Adrenal gland (tissue), 9 donors: ENCODE measurements at regions not wholly inside any gene's neighbourhood (a gene's known extent, or its start where the extent isn't known, plus 50 kb on each side); places are given as distances from the start of the nearest gene placed in this dataset.

ENCODE experiments used
- DNase-seq, 7 donors: peaks; one replicate each; pipeline ENCODE4 v3.0.0-alpha.2; 2019 to 2020
- H3K27ac ChIP-seq, 5 donors: fragments of 200-600 bp; sonication (generic) in 4 of 5; 1 replicate in 3 of 5; 2 replicates in 2 of 5; pipeline versions ENCODE4 v1.5.1 to v1.8.0; 2016 to 2020; ENCODE audit warnings: mild to moderate bottlenecking in 1 of 5
- H3K27me3 ChIP-seq: fragments of 200-600 bp; 2 replicates; pipeline ENCODE4 v1.8.0; 2021
- H3K36me3 ChIP-seq, 2 donors: fragments of 200-600 bp; replicated peaks in 1 of 2; 1 replicate in 1 of 2; 2 replicates in 1 of 2; pipeline versions ENCODE4 v1.5.1 to v1.8.0; 2018 to 2022
- H3K4me1 ChIP-seq, 2 donors: fragments of 200-600 bp; replicated peaks in 1 of 2; 1 replicate in 1 of 2; 2 replicates in 1 of 2; pipeline versions ENCODE4 v1.5.1 to v1.8.0; 2018 to 2021
- H3K4me3 ChIP-seq, 4 donors: fragments of 200-600 bp; sonication (generic) in 3 of 4; one replicate each; pipeline ENCODE4 v1.5.1; 2016 to 2018
- H3K9me3 ChIP-seq, 3 donors: fragments of 200-600 bp; sonication (generic) in 1 of 3; replicated peaks in 1 of 3; 1 replicate in 2 of 3; 2 replicates in 1 of 3; pipeline versions ENCODE4 v1.5.1 to v1.8.0; 2016 to 2021
- CTCF ChIP-seq, 6 experiments: fragments of 450-650 bp in 4 of 6; fragments of 200-600 bp in 2 of 6; sonication (generic) in 1 of 6; IDR thresholded peaks; 1 replicate in 5 of 6; 2 replicates in 1 of 6; pipeline versions ENCODE4 v1.5.1 to v1.8.0; 2016 to 2021; ENCODE audit warnings: antibody characterized with exemption in 6 of 6, mild to moderate bottlenecking in 2 of 6, moderate library complexity in 1 of 6
- POLR2A ChIP-seq, 2 donors: fragments of 450-650 bp; IDR thresholded peaks; one replicate each; pipeline ENCODE4 v1.6.1; 2017; ENCODE audit warnings: antibody characterized with exemption in 2 of 2, mild to moderate bottlenecking in 2 of 2, moderate library complexity in 1 of 2
- WGBS, 4 donors: extraction: QIAGEN DNeasy Blood & Tissue Kit in 2 of 4; methylation state at CpG; one replicate each; pipeline versions ENCODE4 v1.1.5 to v1.1.7; 2013 to 2017; 5-methylcytosine and 5-hydroxymethylcytosine counted together
- intact Hi-C, 2 donors: fragments of 100-400 bp; cut with DNase I; formaldehyde crosslinking; loops; one replicate each; pipeline versions ENCODE4 v1.14.1 to v1.15.0; 2022 to 2023
- donor health status: healthy with polysubstance abuse.
- donor health status: Bipolar disorder and iron deficiency.
- donor health status: DM: yes; HTN: yes; CAD: no.
- donor health status: DM: no; HTN: no; CAD: no.
- donor health status: DM: no; HTN: no; CAD: no.

- Histone ChIP-seq H3K27ac (no peak overlapping the region), H3K9me3 (no peaks in the 10 kb centered on the region), H3K36me3 (no peaks in the 10 kb centered on the region), H3K4me3 (no peak overlapping the region), H3K4me1 (no peaks in the 10 kb centered on the region), H3K27me3 (no peaks in the 10 kb centered on the region)
- TF ChIP-seq CTCF (IDR thresholded peaks at IDR 0.05) (no peak), POLR2A (IDR thresholded peaks at IDR 0.05) (no peak)
- 55 to 76% (median 67%) methylated on average over 8 of the region's 8 CpGs for WGBS, 4 donors
- intact Hi-C loops = no loop called here
- no peak for DNase-seq
These were observed 300.0 kb upstream of the PUDP start for GRCh38 chrX:7447801-7448499.

GRCh38 chrX:7446815-7447214 lies 298.9 kb upstream of the PUDP start:
- 85 to 96% (median 86%) methylated on average over 4 of the region's 4 CpGs for WGBS, 4 donors
- no peak overlapping the region for H3K4me3 ChIP-seq
- H3K36me3 ChIP-seq = no peaks in the 10 kb centered on the region
- H3K9me3 ChIP-seq = no peaks in the 10 kb centered on the region
- no peak for TF ChIP-seq CTCF (IDR thresholded peaks at IDR 0.05)
- no peak for TF ChIP-seq POLR2A (IDR thresholded peaks at IDR 0.05)
- H3K27ac ChIP-seq = no peak overlapping the region
- no peaks in the 10 kb centered on the region for H3K4me1 ChIP-seq
- DNase-seq = no peak
- no peaks in the 10 kb centered on the region for H3K27me3 ChIP-seq
- intact Hi-C loops = no loop called here

- WGBS, 4 donors = 51 to 73% (median 62%) methylated on average over 2 of the region's 2 CpGs
- Histone ChIP-seq H3K4me1 (no peaks in the 10 kb centered on the region), H3K36me3 (no peaks in the 10 kb centered on the region), H3K27ac (no peak overlapping the region), H3K9me3 (no peaks in the 10 kb centered on the region), H3K4me3 (no peak overlapping the region), H3K27me3 (no peaks in the 10 kb centered on the region)
- intact Hi-C loops = no loop called here
- DNase-seq = no peak
- TF ChIP-seq POLR2A (IDR thresholded peaks at IDR 0.05) (no peak), CTCF (IDR thresholded peaks at IDR 0.05) (no peak)
These were observed 297.0 kb upstream of the PUDP start for GRCh38 chrX:7444967-7445366.

- Histone ChIP-seq H3K9me3 (no peaks in the 10 kb centered on the region), H3K27ac (no peak overlapping the region), H3K27me3 (no peaks in the 10 kb centered on the region), H3K4me1 (no peaks in the 10 kb centered on the region), H3K36me3 (no peaks in the 10 kb centered on the region), H3K4me3 (no peak overlapping the region)
- DNase-seq = no peak
- 84 to 92% (median 92%) methylated on average over 6 of the region's 6 CpGs for WGBS, 4 donors
- intact Hi-C loops = no loop called here
- TF ChIP-seq POLR2A (IDR thresholded peaks at IDR 0.05) (no peak), CTCF (IDR thresholded peaks at IDR 0.05) (no peak)
These were observed 293.6 kb upstream of the PUDP start for GRCh38 chrX:7441586-7441985.
